Thyroid gland (tissue), 4 donors: ENCODE measurements at regions not wholly inside any gene's neighbourhood (a gene's known extent, or its start where the extent isn't known, plus 50 kb on each side); places are given as distances from the start of the nearest gene placed in this dataset.

Experiments
- DNase-seq, 2 donors: peaks; one replicate each; pipeline ENCODE4 v3.0.0-alpha.2; 2019
- H3K27ac ChIP-seq, 3 donors: fragments of 200-600 bp; sonication (generic); 1 replicate in 2 of 3; 2 replicates in 1 of 3; pipeline ENCODE4 v1.5.1; 2016 to 2019; ENCODE audit warnings: mild to moderate bottlenecking in 1 of 3, moderate library complexity in 1 of 3
- H3K27me3 ChIP-seq: fragments of 200-600 bp; sonication (generic); one replicate; pipeline ENCODE4 v1.5.1; 2019
- H3K36me3 ChIP-seq, 2 donors: fragments of 200-600 bp; sonication (generic); one replicate each; pipeline ENCODE4 v1.5.1; 2016 to 2019
- H3K4me1 ChIP-seq, 2 donors: fragments of 200-600 bp; sonication (generic); one replicate each; pipeline ENCODE4 v1.5.1; 2017 to 2019
- H3K4me3 ChIP-seq, 3 donors: fragments of 200-600 bp; sonication (generic); replicated peaks in 1 of 3; 1 replicate in 2 of 3; 2 replicates in 1 of 3; pipeline ENCODE4 v1.5.1; 2016; ENCODE audit warnings: mild to moderate bottlenecking in 1 of 3
- H3K9me3 ChIP-seq: fragments of 200-600 bp; sonication (generic); one replicate; pipeline ENCODE4 v1.5.1; 2017
- CTCF ChIP-seq, 6 experiments: fragments of 200-600 bp in 3 of 6; fragments of 450-650 bp in 3 of 6; sonication (generic) in 3 of 6; IDR thresholded peaks; one replicate each; pipeline ENCODE4 v1.5.1; 2016 to 2019; ENCODE audit warnings: antibody characterized with exemption in 6 of 6, mild to moderate bottlenecking in 2 of 6, inconsistent platforms in 1 of 6, moderate library complexity in 1 of 6
- POLR2A ChIP-seq, 2 donors: fragments of 450-650 bp; IDR thresholded peaks; one replicate each; pipeline ENCODE4 v1.6.1; 2017; ENCODE audit warnings: antibody characterized with exemption in 2 of 2, mild to moderate bottlenecking in 2 of 2, moderate library complexity in 1 of 2
- WGBS, 2 donors: methylation state at CpG; one replicate each; pipeline ENCODE4 v1.1.5; 2017; 5-methylcytosine and 5-hydroxymethylcytosine counted together
- intact Hi-C: fragments of 100-400 bp; cut with DNase I; formaldehyde crosslinking; loops from one replicate; pipeline ENCODE4 v1.15.1; 2023

- Histone ChIP-seq H3K36me3 (no peaks in the 10 kb centered on the region), H3K27me3 (no peaks in the 10 kb centered on the region), H3K27ac (no peak overlapping the region), H3K4me1 (no peaks in the 10 kb centered on the region), H3K9me3 (no peaks in the 10 kb centered on the region), H3K4me3 (no peak overlapping the region)
- TF ChIP-seq POLR2A (IDR thresholded peaks at IDR 0.05) (no peak), CTCF (IDR thresholded peaks at IDR 0.05) (no peak)
- DNase-seq, result no peak
- intact Hi-C loops, result no loop called here
- WGBS, 2 donors, result 77 to 79% methylated on average over 3 of the region's 3 CpGs
Observed at GRCh38 chr10:52454491-52454890, 140.4 kb downstream of the DKK1 start.

GRCh38 chr10:52455098-52455497 lies 141.0 kb downstream of the DKK1 start:
- H3K27ac ChIP-seq, result no peak overlapping the region
- H3K4me1 ChIP-seq, result no peaks in the 10 kb centered on the region
- no peaks in the 10 kb centered on the region for H3K27me3 ChIP-seq
- 60 to 67% methylated on average over 3 of the region's 3 CpGs for WGBS, 2 donors
- no peak for DNase-seq
- TF ChIP-seq POLR2A (IDR thresholded peaks at IDR 0.05) (no peak), CTCF (IDR thresholded peaks at IDR 0.05) (no peak)
- no peak overlapping the region for H3K4me3 ChIP-seq
- no peaks in the 10 kb centered on the region for H3K9me3 ChIP-seq
- H3K36me3 ChIP-seq, result no peaks in the 10 kb centered on the region
- intact Hi-C loops, result no loop called here

DNA sequence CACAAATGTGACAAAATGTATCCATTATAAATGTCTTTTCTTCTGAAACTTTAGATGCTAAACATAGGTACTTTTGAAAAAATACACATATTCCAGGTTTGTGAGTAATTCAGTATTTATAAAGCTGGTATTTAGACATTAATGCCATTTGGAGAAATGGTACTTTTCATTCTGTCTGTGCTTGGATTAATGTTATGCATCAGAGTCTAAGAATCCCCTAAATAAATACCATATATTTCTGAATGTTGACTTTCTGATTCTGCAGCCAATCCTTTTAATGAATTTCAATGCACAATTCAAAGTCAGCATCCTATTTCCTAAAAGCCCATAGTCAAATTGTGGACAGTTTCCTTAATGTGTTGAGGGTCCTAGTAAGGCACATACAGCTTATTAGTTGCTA lies 145.0 kb downstream of the DKK1 start:
- no peak for DNase-seq
- no peaks in the 10 kb centered on the region for H3K27me3 ChIP-seq
- H3K4me3 ChIP-seq, result no peak overlapping the region
- no peak for TF ChIP-seq POLR2A (IDR thresholded peaks at IDR 0.05)
- TF ChIP-seq CTCF (IDR thresholded peaks at IDR 0.05), result no peak
- intact Hi-C loops, result no loop called here
- no peak overlapping the region for H3K27ac ChIP-seq
- no peaks in the 10 kb centered on the region for H3K9me3 ChIP-seq
- H3K4me1 ChIP-seq, result no peaks in the 10 kb centered on the region
- H3K36me3 ChIP-seq, result no peaks in the 10 kb centered on the region

GRCh38 chr10:52463826-52464225 lies 149.7 kb downstream of the DKK1 start:
- Histone ChIP-seq H3K27ac (no peak overlapping the region), H3K36me3 (no peaks in the 10 kb centered on the region), H3K27me3 (no peaks in the 10 kb centered on the region), H3K4me1 (no peaks in the 10 kb centered on the region), H3K4me3 (no peak overlapping the region), H3K9me3 (no peaks in the 10 kb centered on the region)
- intact Hi-C loops, result no loop called here
- TF ChIP-seq CTCF (IDR thresholded peaks at IDR 0.05), result no peak
- TF ChIP-seq POLR2A (IDR thresholded peaks at IDR 0.05), result no peak
- 56 to 66% methylated on average over 1 of the region's 1 CpG for WGBS, 2 donors
- DNase-seq, result no peak

GRCh38 chr10:52464368-52465124 lies 150.5 kb downstream of the DKK1 start:
- intact Hi-C loops, result no loop called here
- no peak for DNase-seq
- H3K27ac ChIP-seq, result no peak overlapping the region
- H3K4me1 ChIP-seq, result no peaks in the 10 kb centered on the region
- no peaks in the 10 kb centered on the region for H3K27me3 ChIP-seq
- WGBS, 2 donors, result 92 to 94% methylated on average over 9 of the region's 9 CpGs
- H3K36me3 ChIP-seq, result no peaks in the 10 kb centered on the region
- no peaks in the 10 kb centered on the region for H3K9me3 ChIP-seq
- no peak overlapping the region for H3K4me3 ChIP-seq
- TF ChIP-seq CTCF (IDR thresholded peaks at IDR 0.05) (no peak), POLR2A (IDR thresholded peaks at IDR 0.05) (no peak)
